HepG2 (cell line): ENCODE measurements at regions not wholly inside any gene's neighbourhood (a gene's known extent, or its start where the extent isn't known, plus 50 kb on each side); places are given as distances from the start of the nearest gene placed in this dataset.

Experiments
- ATAC-seq: fragments of 200-7000 bp; cut with Tn5 transposase; 3 replicates; pipeline ENCODE4 v1.9.1; 2020; ENCODE audit warnings: mild to moderate bottlenecking, moderate library complexity
- BruUV-seq: library from RNA; stranded (reverse); fragments of 400-500 nt; replicated peaks from 2 replicates; lab custom pipeline; 2021; lab: Mats Ljungman, UMichigan
- CTCF ChIA-PET: fragments of 300-600 bp; formaldehyde crosslinking; extraction: SDS; loops from one replicate; lab custom pipeline; 2021; ENCODE audit warnings: low total read pairs, inconsistent platforms, low intra/inter-chr PET ratio; lab: Yijun Ruan, JAX
- POLR2A ChIA-PET: fragments of 350-600 bp; sonication (Branson Sonifier 250); formaldehyde crosslinking; loops from one replicate; lab custom pipeline; 2020; ENCODE audit warnings: antibody characterized with exemption, inconsistent platforms; lab: Yijun Ruan, JAX
- DNase-seq: peaks from one replicate; pipeline ENCODE4 v3.0.0-alpha.2; 2015; ENCODE audit warnings: low spot score
- FAIRE-seq: peaks from 3 replicates; lab custom pipeline; 2011; peaks lifted over from hg19 to GRCh38; lab: Jason Lieb, UNC
- H2AFZ ChIP-seq: one replicate; pipeline ENCODE4 v1.6.1; 2011; ENCODE audit warnings: low read length, inconsistent platforms
- H3K27ac ChIP-seq: fragments of 300-600 bp; 3 replicates; pipeline ENCODE4 v1.8.0; 2011; ENCODE audit warnings: mixed run types, mild to moderate bottlenecking, mixed read lengths, low read length, inconsistent platforms; ENCODE audit not compliant: insufficient read depth; ENCODE audit errors: extremely low read length
- H3K27me3 ChIP-seq, 2 experiments: fragments of 200-600 bp in 1 of 2; 2 replicates in 1 of 2; 3 replicates in 1 of 2; pipeline versions ENCODE4 v1.6.0 to v1.8.0; 2011; ENCODE audit warnings: low read length in 2 of 2, mild to moderate bottlenecking in 2 of 2, moderate library complexity in 2 of 2, inconsistent platforms in 1 of 2; ENCODE audit not compliant: insufficient read depth in 2 of 2, control insufficient read depth in 1 of 2
- H3K36me3 ChIP-seq, 2 experiments: fragments of 200-600 bp in 1 of 2; replicated peaks in 1 of 2; 2 replicates in 1 of 2; 3 replicates in 1 of 2; pipeline versions ENCODE4 v1.5.1 to v1.8.0; 2011; ENCODE audit warnings: low read length in 2 of 2, inconsistent platforms in 1 of 2; ENCODE audit not compliant: insufficient read depth in 2 of 2, control insufficient read depth in 1 of 2
- H3K4me1 ChIP-seq: 2 replicates; pipeline ENCODE4 v1.5.1; 2012; ENCODE audit warnings: low read length, inconsistent platforms; ENCODE audit not compliant: insufficient read depth
- H3K4me2 ChIP-seq: 2 replicates; pipeline ENCODE4 v1.6.0; 2011; ENCODE audit warnings: low read depth, low read length, inconsistent platforms
- H3K4me3 ChIP-seq, 3 experiments: fragments of 200-600 bp in 1 of 3; sonication (generic), shearing (Covaris generic) in 1 of 3; replicated peaks in 1 of 3; 2 replicates each; pipeline ENCODE4 v1.5.1; 2011 to 2016; ENCODE audit warnings: low read length in 3 of 3, inconsistent platforms in 2 of 3, low read depth in 2 of 3, mild to moderate bottlenecking in 2 of 3, control low read depth in 1 of 3, mixed read lengths in 1 of 3; ENCODE audit not compliant: insufficient read depth in 1 of 3
- H3K79me2 ChIP-seq: one replicate; pipeline ENCODE4 v1.6.1; 2011; ENCODE audit warnings: low read length, inconsistent platforms; ENCODE audit not compliant: insufficient read depth
- H3K9ac ChIP-seq: 2 replicates; pipeline ENCODE4 v1.6.0; 2011; ENCODE audit warnings: mild to moderate bottlenecking, low read depth, low read length, inconsistent platforms; ENCODE audit not compliant: insufficient read depth
- H3K9me3 ChIP-seq: 2 replicates; pipeline ENCODE4 v1.5.1; 2012; ENCODE audit warnings: mild to moderate bottlenecking, low read length
- H4K20me1 ChIP-seq: 2 replicates; pipeline ENCODE4 v1.6.0; 2011; ENCODE audit warnings: inconsistent platforms, mild to moderate bottlenecking, low read length, moderate library complexity; ENCODE audit not compliant: insufficient read depth
- HCFC1 ChIP-seq: fragments of 150-350 bp; IDR thresholded peaks from 2 replicates; pipeline ENCODE4 v1.6.1; 2014; ENCODE audit warnings: low read depth, low read length
- KAT2B ChIP-seq: fragments of 150-350 bp; IDR thresholded peaks from 2 replicates; pipeline ENCODE4 v1.6.1; 2014; ENCODE audit warnings: low read depth, low read length, borderline replicate concordance
- KDM5B ChIP-seq: sonication (generic); formaldehyde crosslinking; IDR thresholded peaks from 2 replicates; pipeline ENCODE4 v1.4.0; 2020; ENCODE audit warnings: missing genetic modification reagents, mild to moderate bottlenecking, borderline replicate concordance
- MTF1 ChIP-seq: sonication (generic); formaldehyde crosslinking; IDR thresholded peaks from 2 replicates; pipeline ENCODE4 v1.5.0; 2020; ENCODE audit warnings: missing genetic modification reagents
- NFE2 ChIP-seq: sonication (generic); formaldehyde crosslinking; IDR thresholded peaks from 2 replicates; pipeline ENCODE4 v1.4.0; 2020; ENCODE audit warnings: missing genetic modification reagents
- REXO4 ChIP-seq: sonication (generic); formaldehyde crosslinking; IDR thresholded peaks from 2 replicates; pipeline ENCODE4 v1.8.0; 2022; ENCODE audit warnings: missing genetic modification reagents, mild to moderate bottlenecking, borderline replicate concordance
- TBX3 ChIP-seq: fragments of 450-650 bp; IDR thresholded peaks from 2 replicates; pipeline ENCODE4 v1.6.1; 2017; ENCODE audit warnings: antibody characterized with exemption, mild to moderate bottlenecking, inconsistent platforms, borderline replicate concordance
- TCF7 ChIP-seq: sonication (generic); IDR thresholded peaks from 2 replicates; pipeline ENCODE4 v1.6.1; 2016; ENCODE audit warnings: antibody characterized with exemption, low read depth
- ZNF326 ChIP-seq: sonication (generic); formaldehyde crosslinking; IDR thresholded peaks from 2 replicates; pipeline ENCODE4 v1.4.0; 2020; ENCODE audit warnings: missing genetic modification reagents, borderline replicate concordance
- ZNF564 ChIP-seq: sonication (generic); formaldehyde crosslinking; IDR thresholded peaks from 2 replicates; pipeline ENCODE4 v1.8.1; 2023; ENCODE audit warnings: mild to moderate bottlenecking, missing genetic modification reagents
- ZNF747 ChIP-seq: sonication (generic); formaldehyde crosslinking; IDR thresholded peaks from 2 replicates; pipeline ENCODE4 v1.8.1; 2023; ENCODE audit warnings: missing genetic modification reagents, mild to moderate bottlenecking, borderline replicate concordance
- ZNF761 ChIP-seq: sonication (generic); formaldehyde crosslinking; conservative IDR thresholded peaks from 2 replicates; pipeline ENCODE4 v1.4.0; 2020; ENCODE audit warnings: mild to moderate bottlenecking, missing genetic modification reagents
- WGBS: methylation state at CpG from one replicate; pipeline ENCODE4 v1.1.6; 2017; ENCODE audit warnings: low lambda C conversion rate; 5-methylcytosine and 5-hydroxymethylcytosine counted together
- in situ Hi-C: cut with HindIII; loops from 2 replicates; pipeline ENCODE4 v1.10.0; 2017; ENCODE audit warnings: low pct_unique_long_range_greater_than_20kb; ENCODE audit not compliant: extremely low pct_ligation_motif_present
- intact Hi-C: fragments of 100-400 bp; cut with micrococcal nuclease; formaldehyde crosslinking; loops from one replicate; pipeline ENCODE4 v1.10.0; 2022; ENCODE audit not compliant: unreplicated experiment
- TF ChIP-seq, protein P1 (sequence below): sonication (generic); formaldehyde crosslinking; IDR thresholded peaks from 2 replicates; pipeline ENCODE4 v1.5.0; 2020; ENCODE audit warnings: missing genetic modification reagents
- TF ChIP-seq, protein P2 (sequence below): sonication (generic); formaldehyde crosslinking; IDR thresholded peaks from 2 replicates; pipeline ENCODE4 v1.5.1; 2020; ENCODE audit warnings: mild to moderate bottlenecking, missing genetic modification reagents, borderline replicate concordance
- TF ChIP-seq, protein P3 (sequence below): IDR thresholded peaks from 2 replicates; pipeline ENCODE4 v1.6.1; 2016
- TF ChIP-seq, protein P4 (sequence below): sonication (generic); formaldehyde crosslinking; IDR thresholded peaks from 2 replicates; pipeline ENCODE4 v1.4.0; 2020; ENCODE audit warnings: missing genetic modification reagents, borderline replicate concordance
- TF ChIP-seq, protein P5 (sequence below): sonication (generic); formaldehyde crosslinking; IDR thresholded peaks from 2 replicates; pipeline ENCODE4 v1.4.0; 2020; ENCODE audit warnings: missing genetic modification reagents, mild to moderate bottlenecking, borderline replicate concordance

DNA sequence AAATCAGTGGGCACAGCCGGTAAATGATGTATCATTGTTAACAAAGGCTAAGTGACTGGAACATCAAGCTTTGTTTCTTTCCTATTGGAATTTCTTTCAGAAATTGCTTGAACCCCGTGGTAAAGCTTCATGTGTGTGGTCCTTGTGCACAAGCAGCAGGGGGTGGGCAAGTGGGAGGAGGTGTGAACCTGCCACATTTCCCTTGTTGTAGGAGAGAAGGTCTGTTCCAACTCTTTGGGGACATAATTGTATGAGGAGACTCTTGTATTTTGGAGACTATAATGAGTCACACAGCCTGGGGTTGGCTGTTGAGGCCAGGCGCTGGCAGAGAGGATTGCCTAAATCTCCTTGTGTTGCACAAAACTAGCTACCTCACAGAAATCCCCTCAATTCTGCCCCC, 620.5 kb downstream of the IRX1 start:
- no peaks in the 10 kb centered on the region for H4K20me1 ChIP-seq
- POLR2A ChIA-PET = no interaction called here
- TF ChIP-seq, protein P1, sequence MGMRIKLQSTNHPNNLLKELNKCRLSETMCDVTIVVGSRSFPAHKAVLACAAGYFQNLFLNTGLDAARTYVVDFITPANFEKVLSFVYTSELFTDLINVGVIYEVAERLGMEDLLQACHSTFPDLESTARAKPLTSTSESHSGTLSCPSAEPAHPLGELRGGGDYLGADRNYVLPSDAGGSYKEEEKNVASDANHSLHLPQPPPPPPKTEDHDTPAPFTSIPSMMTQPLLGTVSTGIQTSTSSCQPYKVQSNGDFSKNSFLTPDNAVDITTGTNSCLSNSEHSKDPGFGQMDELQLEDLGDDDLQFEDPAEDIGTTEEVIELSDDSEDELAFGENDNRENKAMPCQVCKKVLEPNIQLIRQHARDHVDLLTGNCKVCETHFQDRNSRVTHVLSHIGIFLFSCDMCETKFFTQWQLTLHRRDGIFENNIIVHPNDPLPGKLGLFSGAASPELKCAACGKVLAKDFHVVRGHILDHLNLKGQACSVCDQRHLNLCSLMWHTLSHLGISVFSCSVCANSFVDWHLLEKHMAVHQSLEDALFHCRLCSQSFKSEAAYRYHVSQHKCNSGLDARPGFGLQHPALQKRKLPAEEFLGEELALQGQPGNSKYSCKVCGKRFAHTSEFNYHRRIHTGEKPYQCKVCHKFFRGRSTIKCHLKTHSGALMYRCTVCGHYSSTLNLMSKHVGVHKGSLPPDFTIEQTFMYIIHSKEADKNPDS (CRISPR knock-in tag) = no peak
- TF ChIP-seq KDM5B (CRISPR knock-in tag) (no peak), MTF1 (no peak), HCFC1 (no peak), NFE2 (CRISPR knock-in tag) (no peak), ZNF564 (CRISPR knock-in tag) (no peak), TBX3 (no peak), REXO4 (CRISPR knock-in tag) (no peak), TCF7 (no peak), ZNF761 (CRISPR knock-in tag) (no peak), ZNF326 (no peak), KAT2B (no peak), ZNF747 (CRISPR knock-in tag) (no peak)
- TF ChIP-seq, protein P2, sequence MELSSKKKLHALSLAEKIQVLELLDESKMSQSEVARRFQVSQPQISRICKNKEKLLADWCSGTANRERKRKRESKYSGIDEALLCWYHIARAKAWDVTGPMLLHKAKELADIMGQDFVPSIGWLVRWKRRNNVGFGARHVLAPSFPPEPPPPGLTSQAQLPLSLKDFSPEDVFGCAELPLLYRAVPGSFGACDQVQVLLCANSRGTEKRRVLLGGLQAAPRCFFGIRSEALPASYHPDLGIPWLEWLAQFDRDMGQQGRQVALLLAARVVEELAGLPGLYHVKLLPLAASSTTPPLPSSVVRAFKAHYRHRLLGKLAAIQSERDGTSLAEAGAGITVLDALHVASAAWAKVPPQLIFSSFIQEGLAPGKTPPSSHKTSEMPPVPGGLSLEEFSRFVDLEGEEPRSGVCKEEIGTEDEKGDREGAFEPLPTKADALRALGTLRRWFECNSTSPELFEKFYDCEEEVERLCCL (CRISPR knock-in tag) = no peak
- TF ChIP-seq, protein P3, sequence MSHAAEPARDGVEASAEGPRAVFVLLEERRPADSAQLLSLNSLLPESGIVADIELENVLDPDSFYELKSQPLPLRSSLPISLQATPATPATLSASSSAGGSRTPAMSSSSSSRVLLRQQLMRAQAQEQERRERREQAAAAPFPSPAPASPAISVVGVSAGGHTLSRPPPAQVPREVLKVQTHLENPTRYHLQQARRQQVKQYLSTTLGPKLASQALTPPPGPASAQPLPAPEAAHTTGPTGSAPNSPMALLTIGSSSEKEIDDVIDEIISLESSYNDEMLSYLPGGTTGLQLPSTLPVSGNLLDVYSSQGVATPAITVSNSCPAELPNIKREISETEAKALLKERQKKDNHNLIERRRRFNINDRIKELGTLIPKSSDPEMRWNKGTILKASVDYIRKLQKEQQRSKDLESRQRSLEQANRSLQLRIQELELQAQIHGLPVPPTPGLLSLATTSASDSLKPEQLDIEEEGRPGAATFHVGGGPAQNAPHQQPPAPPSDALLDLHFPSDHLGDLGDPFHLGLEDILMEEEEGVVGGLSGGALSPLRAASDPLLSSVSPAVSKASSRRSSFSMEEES (CRISPR knock-in tag) = no peak
- TF ChIP-seq, protein P4, sequence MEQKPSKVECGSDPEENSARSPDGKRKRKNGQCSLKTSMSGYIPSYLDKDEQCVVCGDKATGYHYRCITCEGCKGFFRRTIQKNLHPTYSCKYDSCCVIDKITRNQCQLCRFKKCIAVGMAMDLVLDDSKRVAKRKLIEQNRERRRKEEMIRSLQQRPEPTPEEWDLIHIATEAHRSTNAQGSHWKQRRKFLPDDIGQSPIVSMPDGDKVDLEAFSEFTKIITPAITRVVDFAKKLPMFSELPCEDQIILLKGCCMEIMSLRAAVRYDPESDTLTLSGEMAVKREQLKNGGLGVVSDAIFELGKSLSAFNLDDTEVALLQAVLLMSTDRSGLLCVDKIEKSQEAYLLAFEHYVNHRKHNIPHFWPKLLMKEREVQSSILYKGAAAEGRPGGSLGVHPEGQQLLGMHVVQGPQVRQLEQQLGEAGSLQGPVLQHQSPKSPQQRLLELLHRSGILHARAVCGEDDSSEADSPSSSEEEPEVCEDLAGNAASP (CRISPR knock-in tag) = no peak
- TF ChIP-seq, protein P5, sequence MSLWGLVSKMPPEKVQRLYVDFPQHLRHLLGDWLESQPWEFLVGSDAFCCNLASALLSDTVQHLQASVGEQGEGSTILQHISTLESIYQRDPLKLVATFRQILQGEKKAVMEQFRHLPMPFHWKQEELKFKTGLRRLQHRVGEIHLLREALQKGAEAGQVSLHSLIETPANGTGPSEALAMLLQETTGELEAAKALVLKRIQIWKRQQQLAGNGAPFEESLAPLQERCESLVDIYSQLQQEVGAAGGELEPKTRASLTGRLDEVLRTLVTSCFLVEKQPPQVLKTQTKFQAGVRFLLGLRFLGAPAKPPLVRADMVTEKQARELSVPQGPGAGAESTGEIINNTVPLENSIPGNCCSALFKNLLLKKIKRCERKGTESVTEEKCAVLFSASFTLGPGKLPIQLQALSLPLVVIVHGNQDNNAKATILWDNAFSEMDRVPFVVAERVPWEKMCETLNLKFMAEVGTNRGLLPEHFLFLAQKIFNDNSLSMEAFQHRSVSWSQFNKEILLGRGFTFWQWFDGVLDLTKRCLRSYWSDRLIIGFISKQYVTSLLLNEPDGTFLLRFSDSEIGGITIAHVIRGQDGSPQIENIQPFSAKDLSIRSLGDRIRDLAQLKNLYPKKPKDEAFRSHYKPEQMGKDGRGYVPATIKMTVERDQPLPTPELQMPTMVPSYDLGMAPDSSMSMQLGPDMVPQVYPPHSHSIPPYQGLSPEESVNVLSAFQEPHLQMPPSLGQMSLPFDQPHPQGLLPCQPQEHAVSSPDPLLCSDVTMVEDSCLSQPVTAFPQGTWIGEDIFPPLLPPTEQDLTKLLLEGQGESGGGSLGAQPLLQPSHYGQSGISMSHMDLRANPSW (CRISPR knock-in tag) = no peak

More for the DNA sequence above, 620.5 kb downstream of the IRX1 start:
- Histone ChIP-seq H3K36me3 (no peaks in the 10 kb centered on the region), H3K79me2 (no peaks in the 10 kb centered on the region), H3K4me1 (no peaks in the 10 kb centered on the region), H3K4me3 (no peak overlapping the region), H2AFZ (no peak overlapping the region), H3K27me3 (no peaks in the 10 kb centered on the region), H3K4me2 (no peak overlapping the region), H3K9ac (no peak overlapping the region), H3K9me3 (peaks cover 63% of the 10 kb centered on the region), H3K27ac (no peak overlapping the region)
- no TSS peak for BruUV-seq
- in situ Hi-C loops = no loop called here
- WGBS = 27% methylated on average over 3 of the region's 3 CpGs
- no peak for FAIRE-seq
- intact Hi-C loops = no loop called here
- DNase-seq = no peak
- CTCF ChIA-PET = no interaction called here
- no peak for ATAC-seq
